ENCODE measurements at regions not wholly inside any gene's neighbourhood (a gene's known extent, or its start where the extent isn't known, plus 50 kb on each side); places are given as distances from the start of the nearest gene placed in this dataset.

DNA sequence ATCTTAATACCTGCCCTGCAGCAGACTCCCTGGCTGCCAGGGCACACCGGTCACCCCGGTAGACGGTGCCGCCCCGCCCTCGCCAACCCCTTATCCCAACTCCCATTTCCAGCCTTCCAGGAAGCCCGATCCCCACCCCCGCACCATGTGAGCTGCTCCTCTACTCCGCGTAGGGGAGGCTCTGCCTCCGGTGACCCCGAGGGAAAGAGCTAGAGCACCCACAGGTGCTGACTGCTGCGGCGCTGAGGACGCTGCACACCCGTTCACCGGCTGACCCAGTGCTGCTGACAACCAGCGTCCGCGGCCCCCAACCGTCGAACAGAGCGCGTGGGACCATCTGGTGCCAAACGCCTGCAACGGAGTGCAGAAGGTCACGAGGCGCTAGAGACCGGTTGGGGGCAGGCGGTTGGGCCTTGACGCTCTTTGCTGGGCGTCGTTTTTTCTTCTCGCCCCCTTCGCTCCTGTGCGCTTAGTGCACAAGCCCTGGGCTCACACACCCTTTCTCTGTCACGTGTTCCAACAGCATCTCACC lies 59.6 kb upstream of the ZNF599 start:
- DNase-seq (ENCODE audit: low read depth, low spot score), result no peak
- TF ChIP-seq, protein P1, sequence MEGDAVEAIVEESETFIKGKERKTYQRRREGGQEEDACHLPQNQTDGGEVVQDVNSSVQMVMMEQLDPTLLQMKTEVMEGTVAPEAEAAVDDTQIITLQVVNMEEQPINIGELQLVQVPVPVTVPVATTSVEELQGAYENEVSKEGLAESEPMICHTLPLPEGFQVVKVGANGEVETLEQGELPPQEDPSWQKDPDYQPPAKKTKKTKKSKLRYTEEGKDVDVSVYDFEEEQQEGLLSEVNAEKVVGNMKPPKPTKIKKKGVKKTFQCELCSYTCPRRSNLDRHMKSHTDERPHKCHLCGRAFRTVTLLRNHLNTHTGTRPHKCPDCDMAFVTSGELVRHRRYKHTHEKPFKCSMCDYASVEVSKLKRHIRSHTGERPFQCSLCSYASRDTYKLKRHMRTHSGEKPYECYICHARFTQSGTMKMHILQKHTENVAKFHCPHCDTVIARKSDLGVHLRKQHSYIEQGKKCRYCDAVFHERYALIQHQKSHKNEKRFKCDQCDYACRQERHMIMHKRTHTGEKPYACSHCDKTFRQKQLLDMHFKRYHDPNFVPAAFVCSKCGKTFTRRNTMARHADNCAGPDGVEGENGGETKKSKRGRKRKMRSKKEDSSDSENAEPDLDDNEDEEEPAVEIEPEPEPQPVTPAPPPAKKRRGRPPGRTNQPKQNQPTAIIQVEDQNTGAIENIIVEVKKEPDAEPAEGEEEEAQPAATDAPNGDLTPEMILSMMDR (conservative IDR thresholded peaks at IDR 0.05), result no peak
- H3K27me3 Mint-ChIP-seq (ENCODE audit: low read depth), result peaks cover 28% of the 10 kb centered on the region
- H3K4me3 Mint-ChIP-seq, result no peak overlapping the region
- no peak overlapping the region for H3K27ac Mint-ChIP-seq (ENCODE audit: unreplicated experiment)
- H3K4me1 Mint-ChIP-seq, result no peaks in the 10 kb centered on the region
- H3K9me3 Mint-ChIP-seq, result no peaks in the 10 kb centered on the region
- peaks cover 1% of the 10 kb centered on the region for H3K36me3 Mint-ChIP-seq (ENCODE audit: low read depth)

DNA sequence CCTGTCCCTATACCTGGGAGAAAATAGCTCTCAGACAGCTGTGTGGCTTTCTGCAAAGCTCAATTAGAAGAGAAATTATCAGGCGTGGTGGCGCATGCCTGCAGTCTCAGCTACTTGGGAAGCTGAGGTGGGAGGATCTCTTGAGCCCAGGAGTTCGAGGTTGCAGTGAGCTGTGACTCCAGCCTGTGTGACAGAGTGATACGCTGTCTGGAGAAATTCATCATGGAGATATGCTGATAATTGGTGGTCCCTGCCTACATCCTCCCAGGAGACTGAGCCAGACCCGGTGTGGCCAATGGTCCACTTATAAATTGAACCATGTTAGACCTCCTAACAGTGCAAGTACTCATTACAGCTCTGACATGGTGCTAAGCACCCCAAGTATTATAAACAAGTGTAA lies 58.7 kb upstream of the ZNF599 start:
- Mint-ChIP-seq H3K4me3 (no peak overlapping the region), H3K27me3 (ENCODE audit: low read depth) (peaks cover 20% of the 10 kb centered on the region), H3K4me1 (no peaks in the 10 kb centered on the region), H3K27ac (ENCODE audit: unreplicated experiment) (no peak overlapping the region), H3K36me3 (ENCODE audit: low read depth) (peaks cover 3% of the 10 kb centered on the region), H3K9me3 (no peaks in the 10 kb centered on the region)
- TF ChIP-seq, protein P1 (conservative IDR thresholded peaks at IDR 0.05), result no peak
- DNase-seq (ENCODE audit: low read depth, low spot score), result no peak

DNA sequence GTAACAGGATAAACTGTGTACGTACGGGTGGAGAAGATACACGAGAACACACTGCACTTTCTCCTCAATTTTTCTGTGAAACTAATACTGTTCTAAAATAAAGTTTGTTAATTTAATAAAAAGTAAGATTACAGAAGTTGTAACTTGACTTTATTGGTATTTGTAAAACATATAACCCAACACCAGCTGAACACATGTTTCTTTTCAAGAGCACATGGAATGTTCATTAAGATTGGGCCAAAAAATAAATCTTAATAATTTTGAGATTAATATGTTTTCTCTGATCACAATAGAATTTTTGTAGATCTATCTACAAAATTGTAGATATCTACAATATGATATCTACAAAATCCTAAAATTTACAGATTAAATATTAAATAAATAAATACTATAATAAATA lies 55.1 kb upstream of the ZNF599 start:
- DNase-seq (ENCODE audit: low read depth, low spot score), result no peak
- H3K27me3 Mint-ChIP-seq (ENCODE audit: low read depth), result peaks cover 5% of the 10 kb centered on the region
- peaks cover 3% of the 10 kb centered on the region for H3K36me3 Mint-ChIP-seq (ENCODE audit: low read depth)
- H3K27ac Mint-ChIP-seq (ENCODE audit: unreplicated experiment), result no peak overlapping the region
- no peaks in the 10 kb centered on the region for H3K4me1 Mint-ChIP-seq
- TF ChIP-seq, protein P1 (conservative IDR thresholded peaks at IDR 0.05), result no peak
- H3K9me3 Mint-ChIP-seq, result no peaks in the 10 kb centered on the region
- H3K4me3 Mint-ChIP-seq, result no peak overlapping the region

DNA sequence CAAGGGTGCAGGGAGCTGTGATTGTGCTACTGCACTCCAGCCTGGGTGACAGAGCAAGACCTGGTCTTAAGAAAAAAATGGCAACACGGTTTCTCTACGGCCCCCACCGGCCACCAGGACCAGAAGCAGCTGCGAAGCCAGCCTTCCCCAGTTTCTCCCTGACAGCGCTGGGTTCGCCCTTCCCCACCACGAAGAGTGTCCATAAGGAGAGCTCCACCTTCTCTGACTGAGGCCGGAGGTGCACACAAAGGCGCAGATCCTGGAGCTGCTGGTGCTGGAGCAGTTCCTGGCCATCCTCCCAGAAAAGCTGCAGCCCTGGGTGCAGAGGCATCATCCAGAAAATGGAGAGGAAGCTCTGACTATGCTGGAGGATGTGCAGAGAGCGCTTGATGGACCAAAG lies 52.2 kb upstream of the ZNF599 start:
- Mint-ChIP-seq H3K4me3 (no peak overlapping the region), H3K27ac (ENCODE audit: unreplicated experiment) (no peak overlapping the region), H3K4me1 (no peaks in the 10 kb centered on the region), H3K9me3 (peaks cover 2% of the 10 kb centered on the region), H3K27me3 (ENCODE audit: low read depth) (peaks cover 7% of the 10 kb centered on the region), H3K36me3 (ENCODE audit: low read depth) (peaks cover 6% of the 10 kb centered on the region)
- DNase-seq (ENCODE audit: low read depth, low spot score), result no peak
- TF ChIP-seq, protein P1 (conservative IDR thresholded peaks at IDR 0.05), result no peak

DNA sequence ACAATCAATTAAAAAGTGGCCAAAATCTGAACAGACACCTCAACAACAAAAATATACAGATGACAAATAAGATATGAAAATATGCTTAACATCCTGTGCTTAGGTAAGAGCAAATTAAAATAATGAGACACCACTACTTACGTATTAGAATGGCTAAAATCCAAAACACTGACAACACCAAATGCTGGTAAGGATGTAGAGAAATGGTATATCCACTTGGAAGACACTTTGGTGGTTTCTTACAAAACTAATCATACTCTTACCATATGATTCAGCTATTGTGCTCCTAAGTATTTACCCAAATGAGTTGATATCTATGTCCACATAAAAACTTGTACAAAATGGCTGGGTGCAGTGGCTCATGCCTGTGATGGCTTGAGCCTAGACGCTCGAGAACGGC lies 51.7 kb upstream of the ZNF599 start:
- Mint-ChIP-seq H3K4me3 (no peak overlapping the region), H3K4me1 (no peaks in the 10 kb centered on the region), H3K27ac (ENCODE audit: unreplicated experiment) (no peak overlapping the region), H3K36me3 (ENCODE audit: low read depth) (peaks cover 8% of the 10 kb centered on the region), H3K9me3 (peaks cover 6% of the 10 kb centered on the region), H3K27me3 (ENCODE audit: low read depth) (peaks cover 12% of the 10 kb centered on the region)
- DNase-seq (ENCODE audit: low read depth, low spot score), result no peak
- TF ChIP-seq, protein P1 (conservative IDR thresholded peaks at IDR 0.05), result no peak

Data from neural crest cell (in vitro differentiated cells).